Nucleus accumbens (tissue), 56 donors: ENCODE measurements at regions not wholly inside any gene's neighbourhood (a gene's known extent, or its start where the extent isn't known, plus 50 kb on each side); places are given as distances from the start of the nearest gene placed in this dataset.

Experiments
- DNase-seq, 56 donors: peaks; one replicate each; lab custom pipeline; 2025; lab: John Stamatoyannopoulos, UW

DNA sequence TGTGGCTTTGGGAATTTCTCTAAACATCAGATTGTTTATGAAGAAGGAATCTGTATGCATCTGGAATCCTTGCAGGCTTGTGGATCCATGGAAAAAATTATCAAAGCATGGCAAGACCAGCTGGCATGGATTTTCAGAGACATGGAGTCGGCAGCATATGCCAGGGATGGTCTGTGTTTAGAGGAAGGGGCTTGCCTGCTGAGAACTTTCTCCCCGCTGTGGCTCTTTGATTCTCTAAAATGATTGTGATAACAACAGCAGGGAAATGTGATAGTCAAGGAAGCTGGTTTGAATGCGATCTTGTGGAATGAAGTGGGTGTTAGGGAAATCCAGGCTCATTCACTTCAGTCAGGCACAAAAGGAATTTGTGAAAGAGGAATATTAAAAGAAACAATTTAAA, 245.7 kb upstream of the THRB start:
- no peak for DNase-seq

DNA sequence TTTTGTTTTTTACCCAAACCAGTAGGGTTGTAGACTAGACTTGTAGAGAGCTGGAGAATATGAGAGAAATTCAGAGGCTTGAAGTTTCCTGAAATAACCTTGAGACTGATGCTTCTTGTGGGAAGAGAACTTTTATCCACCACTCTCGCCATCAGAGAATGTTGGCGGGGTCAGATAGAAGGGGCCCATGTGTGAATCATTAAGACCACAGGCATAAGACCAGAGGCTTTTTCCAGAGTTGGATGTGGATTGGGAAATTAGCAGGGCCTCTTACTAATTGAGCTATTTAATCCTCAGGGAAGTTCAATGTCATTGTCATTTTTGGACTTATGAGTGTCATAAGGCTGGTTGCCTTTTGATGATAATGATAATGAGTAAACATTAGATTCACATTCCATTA, 246.9 kb upstream of the THRB start:
- no peak for DNase-seq

DNA sequence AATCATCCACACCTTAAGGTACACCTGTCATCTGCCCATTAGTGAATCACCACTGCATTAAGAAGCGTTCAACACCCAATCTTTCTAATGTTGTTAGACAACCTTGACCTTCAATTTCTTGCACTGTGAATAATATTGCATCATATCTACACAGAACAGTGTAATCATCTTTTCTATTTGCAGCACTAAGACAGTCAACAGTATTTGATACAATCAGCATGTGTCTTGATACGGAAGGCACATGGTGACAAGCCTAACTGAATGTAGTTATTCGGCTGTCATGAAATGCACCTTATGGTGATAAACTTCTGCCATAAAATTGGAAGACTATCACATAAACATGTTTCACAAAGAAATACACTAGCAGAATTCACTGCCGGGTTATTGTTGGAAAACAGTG, 253.9 kb upstream of the THRB start:
- DNase-seq: no peak

DNA sequence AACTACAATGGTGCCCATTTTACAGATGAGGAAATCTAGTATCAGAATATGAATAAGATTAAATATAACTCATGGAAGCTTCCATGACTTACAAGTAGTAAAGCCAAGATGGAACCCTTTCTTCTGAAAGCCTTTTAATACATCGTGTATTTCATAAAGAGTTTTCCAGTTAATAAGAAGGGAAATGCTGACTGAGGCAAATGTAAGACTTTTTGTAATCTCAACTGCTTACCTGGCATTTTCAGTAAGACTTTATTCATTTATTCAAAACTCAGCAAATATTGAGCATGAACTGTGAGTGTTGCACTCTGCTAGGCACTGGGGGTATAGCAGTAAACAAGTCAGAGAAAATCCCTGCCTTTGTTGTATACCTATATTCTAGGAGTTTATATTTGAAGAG, 256.4 kb upstream of the THRB start:
- no peak for DNase-seq

DNA sequence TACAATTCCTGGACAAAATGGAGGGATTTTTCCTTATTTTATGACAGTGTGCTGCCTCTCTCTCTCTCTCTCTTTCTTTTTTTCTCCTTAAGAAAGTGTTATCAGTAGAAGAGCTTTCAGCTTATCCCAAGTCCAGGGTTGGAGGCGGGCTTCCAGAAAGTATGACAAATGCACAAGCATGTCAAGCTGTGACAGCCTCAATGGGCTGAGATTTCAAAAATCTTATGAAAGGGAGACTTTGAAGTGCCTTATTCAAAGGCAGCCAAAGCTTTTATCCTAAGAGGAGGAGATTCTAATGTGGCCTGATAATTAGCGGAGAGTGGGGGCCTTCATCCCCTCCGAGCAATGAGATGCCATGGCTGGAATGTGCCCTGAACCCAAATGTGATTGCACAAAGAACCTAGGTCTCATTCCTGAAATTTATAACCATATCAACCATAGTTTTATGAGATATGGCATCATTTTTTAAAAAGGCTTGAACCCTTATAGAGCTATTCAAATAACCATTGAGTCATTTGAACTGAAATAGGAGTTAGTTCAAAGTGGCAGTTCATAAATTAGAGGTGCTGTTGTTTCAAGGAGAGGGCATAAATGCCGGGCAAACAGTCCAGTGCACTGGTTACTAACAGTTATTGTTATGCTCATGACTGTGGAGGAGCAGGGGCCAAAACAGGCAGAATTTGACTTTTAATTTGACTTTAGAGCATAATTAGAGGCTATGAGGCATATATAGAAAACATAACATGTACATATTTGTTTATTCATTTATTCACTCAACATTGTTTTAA, 261.6 kb upstream of the THRB start:
- DNase-seq: no peak

DNA sequence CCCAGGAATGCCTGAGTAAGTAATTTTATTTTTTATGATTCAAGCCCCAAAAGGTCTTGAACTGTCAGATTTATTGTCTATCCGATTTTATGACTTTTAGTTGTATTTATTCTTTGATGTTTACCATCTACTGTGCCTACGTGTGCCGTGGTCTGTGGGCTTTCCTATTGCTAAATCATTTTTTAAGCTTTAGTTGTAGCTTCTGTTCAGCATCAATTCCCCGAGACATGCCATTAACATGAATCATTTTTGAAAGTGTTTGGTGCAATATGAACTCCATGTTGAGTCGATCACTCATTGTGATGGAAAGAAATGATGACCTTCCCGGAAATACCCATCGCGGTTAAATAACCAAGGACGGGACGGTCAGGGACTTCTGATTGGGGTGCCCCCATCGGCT, 268.7 kb upstream of the THRB start:
- DNase-seq: no peak

DNA sequence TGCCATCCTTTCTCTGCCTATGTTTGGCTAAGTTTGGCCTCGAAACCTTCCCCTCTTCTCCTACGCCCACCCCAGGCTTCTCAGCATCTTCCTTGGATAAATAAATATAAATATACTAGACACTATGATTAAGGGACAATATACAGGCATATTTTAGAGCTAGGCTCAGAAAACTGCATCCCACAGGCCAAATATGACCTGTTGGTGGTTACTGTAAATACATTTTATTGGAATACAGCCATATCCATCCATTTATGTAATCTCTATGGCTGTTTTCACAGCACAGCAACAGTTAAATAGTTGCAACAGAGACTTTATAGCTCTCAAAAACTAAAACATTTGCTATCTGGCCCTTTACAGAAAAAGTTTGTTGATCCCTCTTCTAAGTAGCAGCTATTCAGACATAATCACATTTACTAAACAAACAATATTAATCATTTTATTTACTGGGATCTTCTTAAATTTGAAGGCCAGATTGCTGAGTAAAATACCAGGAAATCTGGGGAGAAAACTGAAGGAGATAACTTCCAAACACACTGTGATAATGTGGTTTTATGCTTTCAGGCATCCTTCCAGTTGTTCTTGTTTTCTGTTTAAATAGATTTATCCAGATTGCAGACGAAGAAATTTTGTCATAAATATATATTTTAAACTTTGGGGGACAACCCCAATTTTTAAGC, 269.7 kb upstream of the THRB start:
- DNase-seq: no peak

DNA sequence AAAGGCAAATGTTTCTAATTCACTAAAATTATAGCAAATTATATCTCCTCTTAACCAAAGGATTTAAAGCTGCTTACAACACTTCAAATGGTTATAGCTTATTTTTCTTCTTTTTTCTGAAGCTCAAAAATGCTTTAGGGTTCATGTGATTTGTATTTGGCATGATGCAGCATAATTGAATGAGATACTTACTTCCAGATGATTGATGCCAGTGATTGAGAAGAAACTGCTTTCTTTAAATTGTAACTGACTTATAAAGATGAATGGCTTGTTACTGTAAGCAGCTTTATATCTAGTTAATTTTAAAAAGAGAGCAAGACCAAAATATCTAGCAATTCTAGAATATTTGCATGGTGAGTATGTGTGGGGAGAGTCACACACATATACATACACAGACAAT, 270.7 kb upstream of the THRB start:
- DNase-seq: no peak

DNA sequence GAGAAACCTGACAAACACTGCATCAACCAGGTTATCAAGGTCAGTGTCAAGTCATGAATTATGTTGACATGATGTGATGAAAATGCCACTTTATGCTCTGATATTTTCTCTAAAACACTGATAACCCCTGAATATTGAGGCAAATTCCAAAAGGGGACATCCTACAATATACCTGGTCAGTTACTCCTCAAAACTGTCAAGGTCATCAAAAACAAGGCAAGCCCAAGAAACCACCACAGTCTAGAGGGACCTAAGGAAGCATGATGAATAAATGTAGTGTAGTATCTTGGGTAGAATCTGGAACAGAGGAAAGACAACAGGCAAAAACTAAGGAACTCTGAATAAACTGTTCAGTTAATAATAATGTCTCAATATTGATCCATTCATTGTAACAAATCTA, 275.3 kb upstream of the THRB start:
- DNase-seq: no peak

DNA sequence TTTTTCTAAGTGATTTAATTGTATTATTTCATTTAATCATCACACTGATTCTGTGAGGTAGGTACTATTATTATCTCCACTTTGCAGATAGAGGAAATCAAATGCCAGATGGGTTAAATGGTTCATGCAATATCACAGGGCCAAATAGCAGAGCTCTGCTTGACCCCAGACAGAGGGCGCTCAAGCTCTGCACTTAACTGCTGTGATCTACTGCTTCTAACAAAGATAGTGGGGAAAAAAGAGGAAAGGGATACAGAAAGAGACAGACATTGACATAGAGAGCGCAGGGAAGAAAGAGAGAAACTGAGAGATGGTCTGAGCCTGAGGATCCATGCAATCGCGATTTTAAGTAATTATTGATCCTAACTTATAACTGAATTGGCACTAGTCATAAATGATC, 279.1 kb upstream of the THRB start:
- peak in 48 of 56 donors; percentile 0 to 76 (median 33) for DNase-seq

DNA sequence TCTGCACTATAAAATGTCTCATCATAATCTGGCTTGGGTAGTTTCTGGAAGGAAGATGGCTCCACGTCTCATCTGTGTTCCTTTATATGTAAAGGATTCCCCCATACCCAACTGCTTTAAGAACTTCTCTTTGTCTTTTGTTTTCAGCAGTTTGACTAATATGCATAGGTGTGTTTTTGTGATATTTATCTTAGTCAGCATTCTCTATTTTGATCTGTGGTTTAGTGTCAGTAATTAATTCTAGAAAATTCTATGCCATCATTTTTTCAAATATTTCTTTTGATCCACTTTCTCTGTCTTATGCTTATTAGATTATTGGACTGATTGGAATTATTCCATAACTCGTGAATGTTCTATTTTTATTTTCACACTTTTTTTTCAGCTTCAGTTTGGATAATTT, 286.3 kb upstream of the THRB start:
- DNase-seq: no peak

DNA sequence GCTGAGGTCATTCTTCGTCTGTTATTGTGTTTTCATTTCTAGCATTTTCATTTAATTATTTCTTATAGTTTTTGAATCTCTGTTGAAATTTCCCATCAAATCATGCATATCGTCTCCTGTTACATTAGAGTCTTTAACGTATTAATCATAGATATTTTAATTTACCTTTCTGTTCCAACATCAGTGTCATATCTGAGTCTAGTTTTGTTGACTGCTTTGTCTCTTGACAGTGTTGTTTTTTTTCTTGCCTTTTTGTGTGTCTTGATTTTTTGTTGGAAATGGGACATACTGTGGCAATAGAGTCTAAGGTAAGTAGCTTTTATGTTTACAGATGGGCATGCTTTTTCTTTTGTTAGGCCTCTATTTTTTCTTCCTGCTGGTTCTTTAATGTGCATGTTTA, 286.8 kb upstream of the THRB start:
- no peak for DNase-seq

DNA sequence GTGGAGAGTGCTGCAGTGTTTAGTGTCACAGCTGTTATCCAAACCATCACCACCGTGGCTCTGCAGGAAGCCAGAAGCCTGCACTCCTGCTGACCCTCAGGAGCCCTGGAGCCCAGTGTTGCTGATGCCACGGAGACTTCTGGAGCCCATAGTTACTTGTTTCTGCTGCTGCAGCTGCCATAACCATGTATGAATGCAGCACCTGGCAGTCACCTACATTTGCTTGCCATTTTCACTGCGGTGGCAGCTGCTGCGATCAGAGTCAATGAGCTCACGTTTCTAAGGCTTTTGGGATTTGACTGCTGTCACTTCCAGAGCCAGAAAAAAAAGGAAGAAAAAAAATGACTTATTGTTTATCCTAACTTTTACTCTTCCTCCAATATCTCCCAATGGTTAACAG, 299.2 kb upstream of the THRB start:
- DNase-seq: no peak

DNA sequence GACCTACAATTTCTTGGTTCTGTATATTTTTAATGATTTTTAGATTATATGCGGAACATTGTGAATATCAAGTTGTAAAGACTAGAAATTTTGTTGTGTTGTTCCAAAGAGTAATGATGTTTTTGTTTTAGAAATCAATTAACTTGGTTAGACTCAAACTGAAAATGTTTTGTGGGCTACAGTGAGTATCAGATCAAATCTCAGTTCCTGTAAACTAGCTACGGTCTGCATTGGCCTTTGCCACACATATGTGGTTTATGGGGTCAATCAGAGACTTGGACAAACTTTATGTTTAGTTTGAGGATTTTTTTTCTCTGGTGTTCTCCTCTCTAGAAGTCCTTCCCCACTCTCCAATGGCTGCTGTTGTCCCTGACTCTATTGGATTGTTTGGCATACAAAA, 308.0 kb upstream of the THRB start:
- no peak for DNase-seq

DNA sequence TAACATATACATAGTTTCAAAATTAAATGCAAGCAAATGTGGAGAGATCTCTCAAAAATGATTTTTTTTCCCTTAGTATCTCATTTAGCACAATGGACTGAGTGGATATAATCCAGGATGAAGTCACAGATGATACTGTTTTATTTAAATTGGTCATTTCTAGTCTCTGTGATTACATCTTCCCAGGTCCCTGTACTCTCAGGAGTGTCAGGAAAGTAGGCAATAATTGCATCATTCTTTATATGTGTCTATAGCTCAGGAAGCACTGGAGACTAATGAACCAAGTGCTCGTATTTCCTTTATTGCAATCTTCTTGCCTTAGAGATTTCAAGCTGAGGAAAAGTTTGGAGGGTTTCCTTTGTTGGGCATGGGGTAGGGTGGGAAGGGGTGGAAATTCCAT, 309.4 kb upstream of the THRB start:
- DNase-seq: no peak

DNA sequence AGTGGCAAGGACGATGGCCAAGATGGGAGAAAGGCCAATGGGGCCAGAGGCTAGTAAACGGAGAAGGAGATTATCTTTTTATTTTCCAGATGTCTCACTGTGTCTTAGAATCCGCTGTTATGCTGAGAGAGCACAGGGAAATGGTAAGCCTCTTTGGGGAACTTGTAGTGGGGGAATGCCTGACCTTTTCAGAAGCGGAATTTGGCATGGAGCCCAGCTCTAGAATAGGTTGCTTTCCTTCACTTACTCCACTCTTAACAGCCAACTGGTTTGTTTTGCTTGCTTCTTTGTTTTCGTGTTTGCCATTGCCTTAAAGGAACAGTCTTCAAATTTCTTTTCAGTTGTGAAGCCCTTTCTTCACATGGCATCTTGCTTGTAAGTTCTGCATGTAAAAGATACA, 316.2 kb upstream of the THRB start:
- DNase-seq: peak in 15 of 56 donors; percentile 1 to 64 (median 19)

DNA sequence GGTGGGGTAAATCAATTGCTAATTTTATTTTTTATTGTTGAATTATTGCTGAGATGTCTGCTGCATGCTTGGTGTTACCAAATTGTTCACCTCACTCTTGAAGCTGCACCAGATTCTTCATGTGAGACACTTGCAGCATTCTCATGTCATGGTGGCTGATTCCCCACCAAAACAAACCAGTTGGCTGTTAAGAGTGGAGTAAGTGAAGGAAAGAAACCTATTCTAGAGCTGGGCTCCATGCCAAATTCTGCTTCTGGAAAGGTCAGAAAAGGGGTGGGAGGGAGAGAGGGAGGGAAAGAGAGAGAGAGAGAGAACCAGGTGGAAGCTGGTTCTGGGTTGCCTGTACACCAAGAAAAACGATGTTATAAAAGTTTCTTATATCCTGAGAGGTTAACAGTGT, 317.5 kb upstream of the THRB start:
- DNase-seq: no peak

DNA sequence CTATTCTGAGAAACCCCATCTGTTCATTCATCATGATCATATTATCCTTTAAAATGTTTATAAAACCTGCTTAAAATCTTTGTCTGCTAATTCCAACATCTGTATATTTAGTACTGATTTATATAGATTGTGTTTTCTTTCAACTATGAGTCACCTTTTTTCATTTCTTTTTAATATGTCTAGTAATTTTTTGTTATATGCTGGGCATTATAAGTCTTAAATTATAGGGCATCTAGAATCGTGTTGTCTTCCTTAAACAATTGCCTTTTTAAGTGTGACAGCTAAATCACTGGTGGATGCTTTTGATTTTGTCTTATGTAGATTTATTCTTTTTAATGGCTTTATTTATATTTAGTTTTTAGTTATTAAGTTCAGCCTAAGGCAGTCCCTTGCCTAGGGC, 323.4 kb upstream of the THRB start:
- DNase-seq: no peak

DNA sequence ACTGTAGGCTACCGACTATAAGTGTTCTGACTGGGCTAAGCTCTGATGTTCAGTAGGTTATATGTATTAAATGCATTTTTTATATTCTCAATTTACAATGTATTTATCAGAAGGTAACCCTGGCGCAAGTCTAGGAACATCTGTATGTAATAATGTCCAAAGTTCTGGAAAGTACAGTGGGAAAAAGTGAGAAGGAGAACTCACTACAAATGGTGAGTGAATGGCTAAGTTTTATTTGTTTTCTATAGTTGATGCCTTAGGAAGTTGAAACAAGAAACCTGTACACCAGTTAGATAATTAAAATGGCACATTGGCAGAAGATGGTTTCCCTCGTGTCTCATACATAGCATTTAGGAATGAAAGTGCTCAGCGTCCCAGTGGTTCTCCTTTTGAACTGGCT, 333.4 kb upstream of the THRB start:
- DNase-seq: no peak

DNA sequence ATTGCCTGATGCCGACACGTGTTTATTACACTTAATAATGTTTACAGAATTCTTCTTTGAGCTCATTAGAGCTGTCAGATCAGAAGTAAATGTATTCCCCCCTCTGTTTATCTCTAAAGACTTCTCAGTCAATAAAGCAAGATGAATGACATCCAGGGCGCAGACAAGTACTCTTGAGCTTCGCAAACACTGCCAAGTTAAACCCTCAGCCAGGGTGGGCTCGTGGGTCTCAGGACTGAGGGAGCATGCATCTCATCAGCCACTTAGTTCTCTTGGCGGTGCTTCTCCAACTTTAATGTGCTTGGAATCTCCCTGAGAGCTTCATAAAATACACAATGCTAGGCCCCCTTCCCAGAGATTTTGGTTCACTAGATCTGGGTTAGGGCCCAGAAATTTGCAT, 333.9 kb upstream of the THRB start:
- DNase-seq: no peak

DNA sequence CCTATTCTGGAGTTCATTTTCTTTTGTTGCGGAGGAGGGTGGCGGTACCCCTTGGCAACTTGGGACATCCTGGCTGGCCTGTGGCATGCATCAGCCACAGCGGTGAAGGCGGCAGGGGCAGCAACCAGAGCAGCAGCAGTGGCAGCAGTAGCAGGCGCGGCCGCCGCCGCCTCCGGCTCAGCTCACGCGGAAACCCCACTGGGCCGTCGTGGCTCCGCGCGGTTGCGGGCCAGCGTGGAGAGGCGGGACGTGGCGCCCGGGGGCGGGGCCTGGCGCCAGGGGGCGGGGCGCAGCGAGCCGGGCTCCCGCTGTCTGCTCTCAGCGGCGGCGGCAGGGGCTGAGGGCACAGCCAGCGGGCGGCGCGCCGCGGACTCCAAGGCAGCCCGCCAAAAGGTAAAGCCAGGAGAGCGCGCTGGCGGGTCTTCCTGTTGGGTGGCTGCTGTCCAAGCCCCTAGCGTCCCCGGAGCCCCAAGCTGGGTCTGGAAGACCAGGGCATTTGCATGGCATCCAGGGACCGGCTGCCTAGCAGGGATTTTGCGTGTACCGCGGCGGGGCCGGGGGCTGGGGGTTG, 334.4 kb upstream of the THRB start:
- DNase-seq: peak in 42 of 56 donors; percentile 3 to 76 (median 40)

DNA sequence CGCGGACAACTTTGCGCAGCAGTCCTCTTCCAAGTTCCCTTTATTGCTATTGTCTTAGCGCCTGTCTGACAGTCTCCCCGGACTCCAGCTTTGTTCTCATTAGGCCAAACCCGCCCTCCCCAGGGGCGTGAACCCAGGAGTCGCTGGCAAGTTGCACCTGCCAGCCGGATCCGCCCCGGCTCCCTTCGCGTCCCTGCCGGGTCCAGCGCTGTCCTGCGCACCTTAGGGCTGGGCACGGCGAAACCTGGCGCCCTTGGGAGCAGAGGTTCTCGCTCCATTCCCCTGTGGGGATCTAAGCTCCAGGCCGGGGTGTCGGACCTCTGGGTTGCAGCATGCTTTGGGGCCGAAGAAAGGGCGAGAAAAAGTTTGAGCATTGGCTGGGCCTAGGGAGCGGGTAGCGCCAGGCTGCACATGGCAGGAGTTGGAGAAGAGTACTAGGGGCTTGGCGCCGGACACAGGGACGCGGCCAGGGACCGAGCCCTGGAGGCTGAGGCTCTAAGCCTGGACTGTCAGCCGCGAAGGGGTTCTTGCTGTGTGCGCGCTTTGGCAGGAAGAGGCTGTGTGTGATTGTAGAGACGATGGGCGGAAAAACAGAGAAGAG, 335.1 kb upstream of the THRB start:
- DNase-seq: peak in 12 of 56 donors; percentile 2 to 59 (median 40)
